ENCODE measurements at regions not wholly inside any gene's neighbourhood (a gene's known extent, or its start where the extent isn't known, plus 50 kb on each side); places are given as distances from the start of the nearest gene placed in this dataset.

GRCh38 chr6:164581563-164581962, 727.8 kb downstream of the C6orf118 start:
- H3K27ac Mint-ChIP-seq (ENCODE audit: unreplicated experiment), result no peak overlapping the region
- intact Hi-C loops (cut with micrococcal nuclease; ENCODE audit: unreplicated experiment), result no loop called here
- H3K4me1 Mint-ChIP-seq (ENCODE audit: low read depth, unreplicated experiment), result no peaks in the 10 kb centered on the region
- no peaks in the 10 kb centered on the region for H3K27me3 Mint-ChIP-seq (ENCODE audit: unreplicated experiment)
- no peaks in the 10 kb centered on the region for H3K36me3 Mint-ChIP-seq (ENCODE audit: insufficient read depth, unreplicated experiment)
- H3K9me3 Mint-ChIP-seq (ENCODE audit: low read depth, unreplicated experiment), result peaks cover 2% of the 10 kb centered on the region
- TF ChIP-seq CTCF (IDR thresholded peaks at IDR 0.05; ENCODE audit: unreplicated experiment), result no peak
- no peak for DNase-seq
- BruUV-seq (replicated peaks), result no TSS peak
- H3K4me3 Mint-ChIP-seq (ENCODE audit: low read depth, unreplicated experiment), result no peak overlapping the region
- CTCF ChIA-PET, result no interaction called here

GRCh38 chr6:164579035-164579434, 730.4 kb downstream of the C6orf118 start:
- Mint-ChIP-seq H3K27me3 (ENCODE audit: unreplicated experiment) (no peaks in the 10 kb centered on the region), H3K4me1 (ENCODE audit: low read depth, unreplicated experiment) (no peaks in the 10 kb centered on the region), H3K36me3 (ENCODE audit: insufficient read depth, unreplicated experiment) (no peaks in the 10 kb centered on the region), H3K4me3 (ENCODE audit: low read depth, unreplicated experiment) (no peak overlapping the region), H3K9me3 (ENCODE audit: low read depth, unreplicated experiment) (peaks cover 5% of the 10 kb centered on the region), H3K27ac (ENCODE audit: unreplicated experiment) (no peak overlapping the region)
- intact Hi-C loops (cut with micrococcal nuclease; ENCODE audit: unreplicated experiment), result no loop called here
- BruUV-seq (replicated peaks), result no TSS peak
- DNase-seq, result no peak
- CTCF ChIA-PET, result no interaction called here
- no peak for TF ChIP-seq CTCF (IDR thresholded peaks at IDR 0.05; ENCODE audit: unreplicated experiment)

- Mint-ChIP-seq H3K4me3 (ENCODE audit: low read depth, unreplicated experiment) (no peak overlapping the region), H3K27me3 (ENCODE audit: unreplicated experiment) (no peaks in the 10 kb centered on the region), H3K9me3 (ENCODE audit: low read depth, unreplicated experiment) (peaks cover 5% of the 10 kb centered on the region), H3K36me3 (ENCODE audit: insufficient read depth, unreplicated experiment) (no peaks in the 10 kb centered on the region), H3K27ac (ENCODE audit: unreplicated experiment) (no peak overlapping the region), H3K4me1 (ENCODE audit: low read depth, unreplicated experiment) (no peaks in the 10 kb centered on the region)
- intact Hi-C loops (cut with micrococcal nuclease; ENCODE audit: unreplicated experiment), result no loop called here
- TF ChIP-seq CTCF (IDR thresholded peaks at IDR 0.05; ENCODE audit: unreplicated experiment), result no peak
- CTCF ChIA-PET, result no interaction called here
- no peak for DNase-seq
- BruUV-seq (replicated peaks), result no TSS peak
Observed at GRCh38 chr6:164578616-164579015, 730.8 kb downstream of the C6orf118 start.

- no peak for TF ChIP-seq CTCF (IDR thresholded peaks at IDR 0.05; ENCODE audit: unreplicated experiment)
- no peak overlapping the region for H3K27ac Mint-ChIP-seq (ENCODE audit: unreplicated experiment)
- H3K4me1 Mint-ChIP-seq (ENCODE audit: low read depth, unreplicated experiment), result no peaks in the 10 kb centered on the region
- DNase-seq, result no peak
- no peaks in the 10 kb centered on the region for H3K36me3 Mint-ChIP-seq (ENCODE audit: insufficient read depth, unreplicated experiment)
- BruUV-seq (replicated peaks), result no TSS peak
- no peak overlapping the region for H3K4me3 Mint-ChIP-seq (ENCODE audit: low read depth, unreplicated experiment)
- H3K9me3 Mint-ChIP-seq (ENCODE audit: low read depth, unreplicated experiment), result peaks cover 8% of the 10 kb centered on the region
- intact Hi-C loops (cut with micrococcal nuclease; ENCODE audit: unreplicated experiment), result no loop called here
- no peaks in the 10 kb centered on the region for H3K27me3 Mint-ChIP-seq (ENCODE audit: unreplicated experiment)
- CTCF ChIA-PET, result no interaction called here
Observed at GRCh38 chr6:164570801-164571200, 738.6 kb downstream of the C6orf118 start.

GRCh38 chr6:164569509-164569908, 739.9 kb downstream of the C6orf118 start:
- no peak for TF ChIP-seq CTCF (IDR thresholded peaks at IDR 0.05; ENCODE audit: unreplicated experiment)
- Mint-ChIP-seq H3K36me3 (ENCODE audit: insufficient read depth, unreplicated experiment) (no peaks in the 10 kb centered on the region), H3K9me3 (ENCODE audit: low read depth, unreplicated experiment) (peaks cover 5% of the 10 kb centered on the region), H3K27ac (ENCODE audit: unreplicated experiment) (no peak overlapping the region), H3K4me3 (ENCODE audit: low read depth, unreplicated experiment) (no peak overlapping the region), H3K27me3 (ENCODE audit: unreplicated experiment) (no peaks in the 10 kb centered on the region), H3K4me1 (ENCODE audit: low read depth, unreplicated experiment) (no peaks in the 10 kb centered on the region)
- DNase-seq, result no peak
- CTCF ChIA-PET, result no interaction called here
- no TSS peak for BruUV-seq (replicated peaks)
- intact Hi-C loops (cut with micrococcal nuclease; ENCODE audit: unreplicated experiment), result no loop called here
